H1 (cell line): ENCODE measurements at regions not wholly inside any gene's neighbourhood (a gene's known extent, or its start where the extent isn't known, plus 50 kb on each side); places are given as distances from the start of the nearest gene placed in this dataset.

Experiments
- CTCF ChIA-PET: fragments of 300-600 bp; sonication (Branson Sonifier 250); formaldehyde crosslinking; loops from one replicate; lab custom pipeline; 2021; ENCODE audit not compliant: partially characterized antibody; lab: Charles Lee
- POLR2A ChIA-PET: fragments of 300-600 bp; sonication (Branson Sonifier 250); formaldehyde crosslinking; loops from one replicate; lab custom pipeline; 2021; ENCODE audit warnings: inconsistent platforms; ENCODE audit not compliant: partially characterized antibody; lab: Charles Lee
- DNase-seq, 2 experiments: peaks; one replicate each; pipeline versions ENCODE4 v3.0.0 to v3.0.0-alpha.2; 2010 to 2022; ENCODE audit warnings: low spot score in 2 of 2, low read depth in 1 of 2, mixed read lengths in 1 of 2
- FAIRE-seq: peaks from 2 replicates; lab custom pipeline; 2011; peaks lifted over from hg19 to GRCh38; lab: Jason Lieb, UNC
- H2AFZ ChIP-seq: 2 replicates; pipeline ENCODE4 v1.8.1; 2012; ENCODE audit warnings: low read length, inconsistent platforms
- H2AK5ac ChIP-seq: 2 replicates; pipeline ENCODE4 v1.6.1; 2013; ENCODE audit warnings: low read depth, low read length
- H2BK120ac ChIP-seq: replicated peaks from 2 replicates; pipeline ENCODE3; 2013; ENCODE audit warnings: low read depth, low read length, inconsistent platforms
- H2BK12ac ChIP-seq: 2 replicates; pipeline ENCODE4 v1.6.1; 2013; ENCODE audit warnings: low read depth, low read length
- H2BK15ac ChIP-seq: 2 replicates; pipeline ENCODE4 v1.6.1; 2013; ENCODE audit warnings: low read length
- H2BK20ac ChIP-seq: 2 replicates; pipeline ENCODE4 v1.6.1; 2013; ENCODE audit warnings: low read length
- H2BK5ac ChIP-seq: 2 replicates; pipeline ENCODE4 v1.6.1; 2013; ENCODE audit warnings: low read depth, low read length
- H3K14ac ChIP-seq: 2 replicates; pipeline ENCODE4 v1.6.1; 2013; ENCODE audit warnings: inconsistent platforms; ENCODE audit not compliant: insufficient read length
- H3K18ac ChIP-seq: 2 replicates; pipeline ENCODE4 v1.6.1; 2013; ENCODE audit warnings: low read length; ENCODE audit errors: extremely low read depth
- H3K23ac ChIP-seq: 2 replicates; pipeline ENCODE4 v1.6.1; 2013; ENCODE audit warnings: inconsistent platforms; ENCODE audit not compliant: insufficient read length
- H3K23me2 ChIP-seq: 2 replicates; pipeline ENCODE4 v1.6.1; 2013; ENCODE audit warnings: low read depth, low read length
- H3K27ac ChIP-seq: 2 replicates; pipeline ENCODE4 v1.6.1; 2011; ENCODE audit warnings: low read depth, low read length, inconsistent platforms
- H3K27me3 ChIP-seq, 4 experiments: replicated peaks in 1 of 4; 1 replicate in 1 of 4; 2 replicates in 3 of 4; pipeline versions ENCODE4 v1.6.1 to v1.8.1; 2011 to 2013; ENCODE audit warnings: low read length in 3 of 4, mild to moderate bottlenecking in 3 of 4, inconsistent platforms in 2 of 4, mixed read lengths in 2 of 4, moderate library complexity in 1 of 4; ENCODE audit not compliant: control insufficient read depth in 3 of 4, insufficient read depth in 3 of 4; ENCODE audit errors: extremely low read depth in 1 of 4
- H3K36me3 ChIP-seq, 4 experiments: 2 replicates each; pipeline versions ENCODE4 v1.6.1 to v1.8.1; 2011 to 2013; ENCODE audit warnings: mild to moderate bottlenecking in 4 of 4, low read length in 3 of 4, moderate library complexity in 2 of 4, control low read depth in 1 of 4, inconsistent platforms in 1 of 4; ENCODE audit not compliant: insufficient read depth in 4 of 4, control insufficient read depth in 2 of 4
- H3K4ac ChIP-seq: replicated peaks from 2 replicates; pipeline ENCODE3; 2013; ENCODE audit warnings: low read length, low read depth, mixed read lengths, inconsistent platforms; ENCODE audit not compliant: insufficient read length
- H3K4me1 ChIP-seq, 4 experiments: replicated peaks in 1 of 4; 1 replicate in 1 of 4; 2 replicates in 3 of 4; pipeline versions ENCODE4 v1.6.1 to v1.8.1; 2011 to 2013; ENCODE audit warnings: low read length in 3 of 4, inconsistent platforms in 2 of 4, mixed read lengths in 1 of 4; ENCODE audit not compliant: insufficient read depth in 4 of 4, control insufficient read depth in 3 of 4
- H3K4me2 ChIP-seq, 2 experiments: 2 replicates each; pipeline versions ENCODE4 v1.6.1 to v1.8.1; 2011 to 2013; ENCODE audit warnings: low read depth in 2 of 2, low read length in 2 of 2, control low read depth in 1 of 2, inconsistent platforms in 1 of 2, mild to moderate bottlenecking in 1 of 2; ENCODE audit not compliant: insufficient read depth in 1 of 2
- H3K4me3 ChIP-seq, 4 experiments: fragments of 200-600, 300-600 bp in 1 of 4; sonication (generic), shearing (Covaris generic), sonication (Bioruptor Twin) in 1 of 4; 2 replicates each; pipeline versions ENCODE4 v1.5.1 to v1.8.1; 2011 to 2016; ENCODE audit warnings: low read length in 4 of 4, low read depth in 3 of 4, control low read depth in 2 of 4, inconsistent platforms in 2 of 4, mild to moderate bottlenecking in 2 of 4, mixed read lengths in 1 of 4, moderate library complexity in 1 of 4; ENCODE audit not compliant: insufficient read depth in 2 of 4; ENCODE audit errors: extremely low read depth in 1 of 4
- H3K56ac ChIP-seq: replicated peaks from 2 replicates; pipeline ENCODE3; 2013; ENCODE audit warnings: low read depth, mild to moderate bottlenecking, mixed read lengths, low read length, inconsistent platforms; ENCODE audit not compliant: insufficient read length
- H3K79me1 ChIP-seq: 2 replicates; pipeline ENCODE4 v1.6.1; 2013; ENCODE audit warnings: low read depth, low read length, control low read depth
- H3K79me2 ChIP-seq, 2 experiments: 2 replicates each; pipeline versions ENCODE4 v1.6.1 to v1.8.1; 2012 to 2013; ENCODE audit warnings: low read length in 2 of 2, mild to moderate bottlenecking in 2 of 2, inconsistent platforms in 1 of 2; ENCODE audit not compliant: insufficient read depth in 2 of 2, control insufficient read depth in 1 of 2
- H3K9ac ChIP-seq, 4 experiments: replicated peaks in 1 of 4; 1 replicate in 1 of 4; 2 replicates in 3 of 4; pipeline versions ENCODE4 v1.6.1 to v1.8.1; 2011 to 2013; ENCODE audit warnings: low read depth in 3 of 4, low read length in 3 of 4, control low read depth in 2 of 4, mild to moderate bottlenecking in 2 of 4, moderate library complexity in 2 of 4, inconsistent platforms in 1 of 4; ENCODE audit errors: extremely low read depth in 1 of 4
- H3K9me3 ChIP-seq, 2 experiments: 2 replicates each; pipeline versions ENCODE4 v1.6.1 to v1.8.1; 2012 to 2013; ENCODE audit warnings: mild to moderate bottlenecking in 2 of 2, moderate library complexity in 2 of 2, control low read depth in 1 of 2, inconsistent platforms in 1 of 2, low read depth in 1 of 2, low read length in 1 of 2, mixed read lengths in 1 of 2; ENCODE audit not compliant: insufficient read depth in 2 of 2
- H4K20me1 ChIP-seq, 2 experiments: replicated peaks in 1 of 2; 2 replicates each; pipeline versions ENCODE3 to v1.8.1; 2011 to 2013; ENCODE audit warnings: inconsistent platforms in 2 of 2, low read length in 2 of 2, mild to moderate bottlenecking in 1 of 2; ENCODE audit not compliant: insufficient read depth in 2 of 2, control insufficient read depth in 1 of 2
- H4K5ac ChIP-seq: 2 replicates; pipeline ENCODE4 v1.6.1; 2013; ENCODE audit warnings: low read length, low read depth, mixed read lengths, inconsistent platforms; ENCODE audit not compliant: insufficient read length
- H4K8ac ChIP-seq: 2 replicates; pipeline ENCODE4 v1.8.0; 2013; ENCODE audit warnings: mild to moderate bottlenecking, moderate library complexity, low read length, inconsistent platforms; ENCODE audit not compliant: insufficient read depth; ENCODE audit errors: extremely low read depth
- H4K91ac ChIP-seq: replicated peaks from 2 replicates; pipeline ENCODE3; 2013; ENCODE audit warnings: low read length, mixed read lengths, inconsistent platforms; ENCODE audit not compliant: insufficient read length
- HDAC6 ChIP-seq: IDR thresholded peaks from one replicate; pipeline ENCODE4 v1.7.1; 2012; ENCODE audit warnings: low read depth, mild to moderate bottlenecking, inconsistent platforms, low read length, moderate library complexity
- JUN ChIP-seq: IDR thresholded peaks from 2 replicates; pipeline ENCODE4 v1.6.1; 2011; ENCODE audit warnings: low read depth, mild to moderate bottlenecking, improper control_type of control experiment, low read length
- MAFK ChIP-seq: IDR thresholded peaks from 2 replicates; pipeline ENCODE4 v1.6.1; 2012; ENCODE audit warnings: low read depth, mild to moderate bottlenecking, improper control_type of control experiment, low read length
- SIRT6 ChIP-seq: IDR thresholded peaks from one replicate; pipeline ENCODE4 v1.7.1; 2012; ENCODE audit warnings: low read length, inconsistent platforms
- SP1 ChIP-seq: IDR thresholded peaks from 2 replicates; pipeline ENCODE4 v1.6.1; 2011; ENCODE audit warnings: low read depth, low read length
- SRF ChIP-seq: IDR thresholded peaks from 2 replicates; pipeline ENCODE4 v1.6.1; 2011; ENCODE audit warnings: mild to moderate bottlenecking, low read depth, low read length, moderate library complexity
- WGBS, 2 experiments: shearing (Covaris generic) in 1 of 2; methylation state at CpG; one replicate each; pipeline versions ENCODE4 v1.1.6 to v1.1.7; 2013 to 2015; ENCODE audit warnings: low lambda C conversion rate in 2 of 2, mixed read lengths in 2 of 2, inconsistent platforms in 1 of 2, low coverage in 1 of 2, missing lambda C conversion rate in 1 of 2; ENCODE audit not compliant: insufficient replicate concordance in 2 of 2, insufficient coverage in 1 of 2, insufficient read length in 1 of 2; ENCODE audit errors: extremely low coverage in 1 of 2, missing lambda C conversion rate in 1 of 2; 5-methylcytosine and 5-hydroxymethylcytosine counted together
- TF ChIP-seq, protein P1 (sequence below): IDR thresholded peaks from 2 replicates; pipeline ENCODE4 v1.6.1; 2011; ENCODE audit warnings: low read depth, mild to moderate bottlenecking, low read length; ENCODE audit not compliant: insufficient read depth

DNA sequence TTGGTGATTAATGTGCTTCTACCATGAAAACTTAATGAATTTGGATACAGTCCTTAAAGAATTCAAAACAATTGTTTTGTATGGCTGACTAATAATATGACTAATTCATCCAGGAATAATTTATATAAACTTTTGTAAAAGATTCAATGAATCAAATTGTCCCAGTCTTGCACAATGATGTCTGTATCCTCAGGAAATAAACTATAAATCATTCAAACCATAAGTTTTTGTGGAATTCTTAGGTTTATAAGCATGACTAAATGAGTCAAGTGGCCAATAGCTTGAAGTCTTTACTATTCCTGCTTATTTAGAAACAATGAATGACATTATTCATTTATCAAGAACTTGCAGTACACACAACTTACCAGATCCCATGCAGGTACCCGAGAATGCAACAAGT, 935.0 kb upstream of the INTU start:
- Histone ChIP-seq H3K23ac (no peak overlapping the region), H3K4me3 (no peak overlapping the region), H3K79me1 (no peaks in the 10 kb centered on the region), H4K5ac (no peak overlapping the region), H3K4me2 (no peak overlapping the region), H2AFZ (no peak overlapping the region), H3K9me3 (no peaks in the 10 kb centered on the region), H2BK20ac (no peak overlapping the region), H3K14ac (no peak overlapping the region), H4K91ac (no peak overlapping the region), H3K56ac (no peak overlapping the region), H3K27me3 (no peaks in the 10 kb centered on the region), H2BK15ac (no peak overlapping the region), H3K4ac (no peak overlapping the region), H3K18ac (no peak overlapping the region), H2BK120ac (no peak overlapping the region), H3K27ac (no peak overlapping the region), H2BK5ac (no peak overlapping the region), H3K23me2 (no peaks in the 10 kb centered on the region), H3K9ac (no peak overlapping the region), H3K36me3 (no peaks in the 10 kb centered on the region), H2AK5ac (no peak overlapping the region), H4K20me1 (no peaks in the 10 kb centered on the region), H3K79me2 (no peaks in the 10 kb centered on the region), H4K8ac (no peak overlapping the region), H2BK12ac (no peak overlapping the region), H3K4me1 (no peaks in the 10 kb centered on the region)
- TF ChIP-seq, protein P1, sequence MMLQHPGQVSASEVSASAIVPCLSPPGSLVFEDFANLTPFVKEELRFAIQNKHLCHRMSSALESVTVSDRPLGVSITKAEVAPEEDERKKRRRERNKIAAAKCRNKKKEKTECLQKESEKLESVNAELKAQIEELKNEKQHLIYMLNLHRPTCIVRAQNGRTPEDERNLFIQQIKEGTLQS, result no peak
- TF ChIP-seq SIRT6 (no peak), MAFK (no peak), JUN (no peak), HDAC6 (no peak), SP1 (no peak), SRF (no peak)
- WGBS, 2 experiments, result 94% methylated on average over 1 of the region's 1 CpG; no CpG with 5 or more reads in 1 of the 2 experiments
- DNase-seq (no peak), FAIRE-seq (no peak)
- POLR2A ChIA-PET, result no interaction called here
- CTCF ChIA-PET, result no interaction called here
